ENCODE measurements at regions not wholly inside any gene's neighbourhood (a gene's known extent, or its start where the extent isn't known, plus 50 kb on each side); places are given as distances from the start of the nearest gene placed in this dataset.
A peak's percentile ranks its signal among the peaks of the same experiment; 100 is the strongest.

- TF ChIP-seq SPI1 (IDR thresholded peaks at IDR 0.05; ENCODE audit: low read depth, low read length) (peak; percentile 33; the same call in 1 of the 2 replicates), POLR2A (IDR thresholded peaks at IDR 0.05; ENCODE audit: low read depth, low read length) (no peak)
Measured at GRCh38 chr10:110408203-110408871, 89.4 kb upstream of the DUSP5 start.

Data from GM12891 (cell line).